GM12878 (cell line): ENCODE measurements at regions not wholly inside any gene's neighbourhood (a gene's known extent, or its start where the extent isn't known, plus 50 kb on each side); places are given as distances from the start of the nearest gene placed in this dataset.
"Not testable (repeated sequence)": the region's sequence is repeated elsewhere in the genome, so short reads cannot be mapped to it uniquely, and the experiment has no call there.

Experiments used
- ATAC-seq: fragments of 200-7000 bp; cut with Tn5 transposase; 3 replicates; pipeline ENCODE4 v1.9.1; 2020; ENCODE audit warnings: mild to moderate bottlenecking, moderate library complexity
- BruUV-seq: library from RNA; stranded (reverse); fragments of 400-500 nt; replicated peaks from 2 replicates; lab custom pipeline; 2021; lab: Mats Ljungman, UMichigan
- CTCF ChIA-PET: fragments of 300-600 bp; sonication (Branson Sonifier 250); formaldehyde crosslinking; extraction: SDS; loops from one replicate; lab custom pipeline; 2021; ENCODE audit warnings: inconsistent platforms; lab: Yijun Ruan, JAX
- POLR2A ChIA-PET: fragments of 350-600 bp; formaldehyde crosslinking; extraction: SDS; loops from one replicate; lab custom pipeline; 2021; ENCODE audit warnings: inconsistent platforms; lab: Charles Lee
- RAD21 ChIA-PET: fragments of 300-600 bp; sonication (Branson Sonifier 250); formaldehyde crosslinking; loops from one replicate; lab custom pipeline; 2023; ENCODE audit warnings: antibody characterized with exemption; ENCODE audit not compliant: unreplicated experiment; lab: Charles Lee
- SMC1A ChIA-PET: fragments of 300-600 bp; sonication (Branson Sonifier 250); formaldehyde crosslinking; loops from one replicate; lab custom pipeline; 2023; ENCODE audit not compliant: unreplicated experiment, uncharacterized antibody; lab: Charles Lee
- DNase-seq: peaks from one replicate; pipeline ENCODE4 v3.0.0-alpha.2; 2011; ENCODE audit warnings: low read depth, low spot score
- FAIRE-seq: peaks from 3 replicates; lab custom pipeline; 2011; peaks lifted over from hg19 to GRCh38; lab: Jason Lieb, UNC
- H2AFZ ChIP-seq: 2 replicates; pipeline ENCODE4 v1.6.0; 2011; ENCODE audit warnings: low read depth, low read length, control low read depth; ENCODE audit not compliant: control insufficient read depth
- H3K27ac ChIP-seq: 2 replicates; pipeline ENCODE4 v1.5.1; 2011; ENCODE audit warnings: control low read depth; ENCODE audit not compliant: control insufficient read depth, insufficient read depth
- H3K27me3 ChIP-seq, 2 experiments: replicated peaks in 1 of 2; 2 replicates each; pipeline versions ENCODE4 v1.6.0 to v1.6.1; 2011; ENCODE audit warnings: low read length in 1 of 2; ENCODE audit not compliant: control insufficient read depth in 2 of 2, insufficient read depth in 2 of 2
- H3K36me3 ChIP-seq, 2 experiments: 2 replicates each; pipeline ENCODE4 v1.5.1; 2011; ENCODE audit warnings: low read length in 1 of 2; ENCODE audit not compliant: control insufficient read depth in 2 of 2, insufficient read depth in 2 of 2
- H3K4me1 ChIP-seq: 2 replicates; pipeline ENCODE4 v1.6.1; 2011; ENCODE audit warnings: mild to moderate bottlenecking, low read length, moderate library complexity, mixed read lengths; ENCODE audit not compliant: control insufficient read depth, insufficient read depth
- H3K4me2 ChIP-seq: 2 replicates; pipeline ENCODE4 v1.6.0; 2011; ENCODE audit warnings: control low read depth; ENCODE audit not compliant: control insufficient read depth, insufficient read depth
- H3K4me3 ChIP-seq: fragments of 200-600 bp; sonication (generic); 2 replicates; pipeline ENCODE4 v1.5.1; 2016
- H3K79me2 ChIP-seq: 2 replicates; pipeline ENCODE4 v1.6.0; 2011; ENCODE audit warnings: low read length; ENCODE audit not compliant: control insufficient read depth, insufficient read depth
- H3K9ac ChIP-seq: 2 replicates; pipeline ENCODE4 v1.8.0; 2011; ENCODE audit warnings: low read length, control low read depth, mixed read lengths; ENCODE audit not compliant: control insufficient read depth, insufficient read depth
- H3K9me3 ChIP-seq: replicated peaks from 3 replicates; pipeline ENCODE4 v1.5.1; 2011; ENCODE audit warnings: mild to moderate bottlenecking, low read length; ENCODE audit not compliant: control insufficient read depth, insufficient read depth
- H4K20me1 ChIP-seq: 2 replicates; pipeline ENCODE4 v1.6.0; 2011; ENCODE audit not compliant: control insufficient read depth, insufficient read depth
- BCL11A ChIP-seq: IDR thresholded peaks from 2 replicates; pipeline ENCODE4 v1.6.1; 2011; ENCODE audit warnings: low read depth, low read length
- BRCA1 ChIP-seq: IDR thresholded peaks from 2 replicates; pipeline ENCODE4 v1.6.1; 2011; ENCODE audit warnings: low read depth, low read length, improper control_type of control experiment
- CTCF ChIP-seq, 3 experiments: IDR thresholded peaks in 2 of 3; conservative IDR thresholded peaks in 1 of 3; 2 replicates each; pipeline ENCODE4 v1.5.1; 2011; ENCODE audit warnings: low read depth in 3 of 3, low read length in 3 of 3, mild to moderate bottlenecking in 3 of 3, control low read depth in 2 of 3, moderate library complexity in 2 of 3, inconsistent platforms in 1 of 3, mixed read lengths in 1 of 3; ENCODE audit not compliant: control insufficient read depth in 2 of 3, insufficient read depth in 1 of 3; ENCODE audit errors: extremely low read depth in 1 of 3
- EZH2 ChIP-seq: IDR thresholded peaks from 2 replicates; pipeline ENCODE4 v1.6.1; 2012; ENCODE audit warnings: low read depth, mild to moderate bottlenecking, control low read depth, inconsistent platforms, low read length, borderline replicate concordance; ENCODE audit not compliant: control insufficient read depth
- FOXM1 ChIP-seq: IDR thresholded peaks from 2 replicates; pipeline ENCODE4 v1.6.1; 2012; ENCODE audit warnings: low read depth, mild to moderate bottlenecking, inconsistent platforms, low read length, moderate library complexity
- KDM1A ChIP-seq: fragments of 200-600 bp; sonication (generic); IDR thresholded peaks from 2 replicates; pipeline ENCODE4 v1.6.1; 2016; ENCODE audit warnings: borderline replicate concordance
- NBN ChIP-seq: fragments of 450-650 bp; IDR thresholded peaks from 2 replicates; pipeline ENCODE4 v1.6.1; 2016
- RAD21 ChIP-seq: IDR thresholded peaks from 2 replicates; pipeline ENCODE4 v1.6.1; 2011; ENCODE audit warnings: mild to moderate bottlenecking, low read depth, low read length, moderate library complexity; ENCODE audit not compliant: insufficient read depth
- RCOR1 ChIP-seq: conservative IDR thresholded peaks from 2 replicates; pipeline ENCODE4 v1.6.1; 2012; ENCODE audit warnings: low read depth, low read length, improper control_type of control experiment
- SRF ChIP-seq, 2 experiments: IDR thresholded peaks; 2 replicates each; pipeline ENCODE4 v1.6.1; 2011; ENCODE audit warnings: low read depth in 2 of 2, low read length in 2 of 2, mild to moderate bottlenecking in 1 of 2, moderate library complexity in 1 of 2
- STAT3 ChIP-seq: IDR thresholded peaks from 2 replicates; pipeline ENCODE4 v1.6.1; 2011; ENCODE audit warnings: low read depth, low read length, improper control_type of control experiment
- TCF3 ChIP-seq: IDR thresholded peaks from 2 replicates; pipeline ENCODE4 v1.6.1; 2012; ENCODE audit warnings: low read depth, mild to moderate bottlenecking, low read length, borderline replicate concordance; ENCODE audit not compliant: insufficient read depth
- WGBS: methylation state at CpG from one replicate; pipeline ENCODE4 v1.1.6; 2016; ENCODE audit warnings: low lambda C conversion rate; ENCODE audit not compliant: insufficient replicate concordance, insufficient coverage; ENCODE audit errors: missing lambda C conversion rate; 5-methylcytosine and 5-hydroxymethylcytosine counted together
- in situ Hi-C: fragments of 300-500 bp; cut with MboI; formaldehyde crosslinking; loops from 9 replicates; pipeline ENCODE4 v1.14.3; 2018; ENCODE audit warnings: mixed read lengths
- intact Hi-C: fragments of 100-400 bp; cut with micrococcal nuclease; formaldehyde crosslinking; loops from one replicate; pipeline ENCODE4 v1.14.2; 2022; ENCODE audit not compliant: unreplicated experiment

GRCh38 chr14:28398506-28398905 is 368.1 kb upstream of the FOXG1 start:
- intact Hi-C loops (no loop called here), in situ Hi-C loops (no loop called here)
- POLR2A ChIA-PET = no interaction called here
- no peak for FAIRE-seq
- Histone ChIP-seq H3K27ac (no peak overlapping the region), H2AFZ (no peak overlapping the region), H3K4me3 (no peak overlapping the region), H3K27me3 (no peaks in the 10 kb centered on the region), H3K9ac (no peak overlapping the region), H3K9me3 (no peaks in the 10 kb centered on the region), H3K79me2 (no peaks in the 10 kb centered on the region), H3K4me2 (no peak overlapping the region), H4K20me1 (no peaks in the 10 kb centered on the region), H3K36me3 (no peaks in the 10 kb centered on the region), H3K4me1 (no peaks in the 10 kb centered on the region)
- no peak for ATAC-seq
- TF ChIP-seq KDM1A (no peak), RAD21 (no peak), SRF (IDR thresholded peaks at IDR 0.05; ENCODE audit: low read depth in 2 of 2, low read length in 2 of 2) (no peak), BRCA1 (no peak), FOXM1 (no peak), EZH2 (no peak), NBN (no peak), TCF3 (no peak), CTCF (IDR thresholded peaks at IDR 0.05 in 2 of 3, conservative IDR thresholded peaks at IDR 0.05 in 1 of 3; ENCODE audit: control insufficient read depth in 2 of 3, extremely low read depth in 1 of 3, insufficient read depth in 1 of 3, low read depth in 3 of 3, low read length in 3 of 3) (no peak), BCL11A (no peak), RCOR1 (no peak), STAT3 (no peak)
- RAD21 ChIA-PET = no interaction called here
- no TSS peak for BruUV-seq
- CTCF ChIA-PET = interaction anchor here (0.6 kb wide), 1 partner anchor 24 kb away, joined by 3 read pairs; no protein-coding TSS in a partner anchor
- SMC1A ChIA-PET = no interaction called here
- WGBS = 0% methylated on average over 2 of the region's 2 CpGs
- DNase-seq = no peak

GRCh38 chr14:28401705-28402104 is 364.9 kb upstream of the FOXG1 start:
- H3K4me2 ChIP-seq, intact Hi-C loops, POLR2A ChIA-PET, FAIRE-seq, in situ Hi-C loops, H4K20me1 ChIP-seq, RAD21 ChIA-PET, CTCF ChIA-PET, H2AFZ ChIP-seq, H3K79me2 ChIP-seq, ATAC-seq, BruUV-seq, H3K9ac ChIP-seq, H3K4me1 ChIP-seq, H3K36me3 ChIP-seq, H3K27ac ChIP-seq, H3K27me3 ChIP-seq, H3K9me3 ChIP-seq, DNase-seq, H3K4me3 ChIP-seq: not testable (repeated sequence)
- WGBS = no CpG with 5 or more reads among the region's 4 CpGs
- SMC1A ChIA-PET = interaction anchor here (0.6 kb wide), 1 partner anchor 419 kb away, joined by 3 read pairs; no protein-coding TSS in a partner anchor
